T-helper 1 cell treated with Interleukin-12 subunit alpha and Interleukin-12 subunit beta and Interleukin-4 antibody, amounts not matched to agents 30 μg/mL and 1 μg/mL, for 36 hours (primary cell): ENCODE measurements at regions not wholly inside any gene's neighbourhood (a gene's known extent, or its start where the extent isn't known, plus 50 kb on each side); places are given as distances from the start of the nearest gene placed in this dataset.

ENCODE experiments used
- H3K27ac Mint-ChIP-seq: one replicate; pipeline ENCODE4 v1.8.0; 2021; ENCODE audit warnings: mild to moderate bottlenecking, mixed read lengths
- H3K27me3 Mint-ChIP-seq: one replicate; pipeline ENCODE4 v1.8.0; 2021; ENCODE audit warnings: low read depth, mixed read lengths
- H3K36me3 Mint-ChIP-seq: one replicate; pipeline ENCODE4 v1.8.0; 2021; ENCODE audit warnings: low read depth, mixed read lengths
- H3K4me1 Mint-ChIP-seq: one replicate; pipeline ENCODE4 v1.8.0; 2021; ENCODE audit warnings: low read depth, mixed read lengths
- H3K4me3 Mint-ChIP-seq: one replicate; pipeline ENCODE4 v1.8.0; 2021; ENCODE audit warnings: mild to moderate bottlenecking, moderate library complexity, mixed read lengths
- H3K9me3 Mint-ChIP-seq: one replicate; pipeline ENCODE4 v1.8.0; 2021; ENCODE audit warnings: mixed read lengths

- Mint-ChIP-seq H3K4me3 (no peak overlapping the region), H3K27ac (no peak overlapping the region), H3K27me3 (no peaks in the 10 kb centered on the region), H3K36me3 (no peaks in the 10 kb centered on the region), H3K9me3 (peaks cover 5% of the 10 kb centered on the region), H3K4me1 (peaks cover 2% of the 10 kb centered on the region)
Measured at GRCh38 chr6:169848946-169849345, 97.5 kb downstream of the ERMARD start.

GRCh38 chr6:169847901-169848311, 96.5 kb downstream of the ERMARD start:
- Mint-ChIP-seq H3K4me3 (no peak overlapping the region), H3K36me3 (no peaks in the 10 kb centered on the region), H3K9me3 (peaks cover 2% of the 10 kb centered on the region), H3K27ac (no peak overlapping the region), H3K27me3 (no peaks in the 10 kb centered on the region), H3K4me1 (peaks cover 2% of the 10 kb centered on the region)

GRCh38 chr6:169847141-169847674, 95.8 kb downstream of the ERMARD start:
- no peak overlapping the region for H3K27ac Mint-ChIP-seq
- H3K4me3 Mint-ChIP-seq = no peak overlapping the region
- H3K4me1 Mint-ChIP-seq = peaks cover 2% of the 10 kb centered on the region
- no peaks in the 10 kb centered on the region for H3K36me3 Mint-ChIP-seq
- no peaks in the 10 kb centered on the region for H3K9me3 Mint-ChIP-seq
- H3K27me3 Mint-ChIP-seq = no peaks in the 10 kb centered on the region

- Mint-ChIP-seq H3K4me1 (peaks cover 2% of the 10 kb centered on the region), H3K27me3 (peaks cover 3% of the 10 kb centered on the region), H3K9me3 (no peaks in the 10 kb centered on the region), H3K36me3 (no peaks in the 10 kb centered on the region), H3K27ac (no peak overlapping the region), H3K4me3 (no peak overlapping the region)
Measured at GRCh38 chr6:169846286-169847056, 95.0 kb downstream of the ERMARD start.

GRCh38 chr6:169845426-169846285, 94.2 kb downstream of the ERMARD start:
- Mint-ChIP-seq H3K27ac (no peak overlapping the region), H3K4me3 (no peak overlapping the region), H3K36me3 (no peaks in the 10 kb centered on the region), H3K27me3 (peaks cover 3% of the 10 kb centered on the region), H3K9me3 (no peaks in the 10 kb centered on the region), H3K4me1 (peaks cover 2% of the 10 kb centered on the region)

- Mint-ChIP-seq H3K27me3 (peaks cover 3% of the 10 kb centered on the region), H3K27ac (no peak overlapping the region), H3K36me3 (no peaks in the 10 kb centered on the region), H3K9me3 (no peaks in the 10 kb centered on the region), H3K4me1 (peaks cover 2% of the 10 kb centered on the region), H3K4me3 (no peak overlapping the region)
Measured at GRCh38 chr6:169844946-169845345, 93.5 kb downstream of the ERMARD start.

GRCh38 chr6:169843991-169844390, 92.6 kb downstream of the ERMARD start:
- H3K36me3 Mint-ChIP-seq = no peaks in the 10 kb centered on the region
- H3K9me3 Mint-ChIP-seq = no peaks in the 10 kb centered on the region
- no peak overlapping the region for H3K27ac Mint-ChIP-seq
- H3K27me3 Mint-ChIP-seq = peaks cover 3% of the 10 kb centered on the region
- H3K4me3 Mint-ChIP-seq = no peak overlapping the region
- H3K4me1 Mint-ChIP-seq = peaks cover 2% of the 10 kb centered on the region

GRCh38 chr6:169843110-169843509, 91.7 kb downstream of the ERMARD start:
- no peak overlapping the region for H3K4me3 Mint-ChIP-seq
- H3K27me3 Mint-ChIP-seq = peaks cover 3% of the 10 kb centered on the region
- H3K36me3 Mint-ChIP-seq = no peaks in the 10 kb centered on the region
- no peaks in the 10 kb centered on the region for H3K9me3 Mint-ChIP-seq
- H3K4me1 Mint-ChIP-seq = peaks cover 2% of the 10 kb centered on the region
- no peak overlapping the region for H3K27ac Mint-ChIP-seq

- no peaks in the 10 kb centered on the region for H3K9me3 Mint-ChIP-seq
- H3K36me3 Mint-ChIP-seq = no peaks in the 10 kb centered on the region
- H3K4me1 Mint-ChIP-seq = peaks cover 2% of the 10 kb centered on the region
- peaks cover 3% of the 10 kb centered on the region for H3K27me3 Mint-ChIP-seq
- no peak overlapping the region for H3K4me3 Mint-ChIP-seq
- H3K27ac Mint-ChIP-seq = no peak overlapping the region
Measured at GRCh38 chr6:169841907-169842606, 90.6 kb downstream of the ERMARD start.

GRCh38 chr6:169841251-169841650, 89.8 kb downstream of the ERMARD start:
- peaks cover 2% of the 10 kb centered on the region for H3K4me1 Mint-ChIP-seq
- no peaks in the 10 kb centered on the region for H3K9me3 Mint-ChIP-seq
- H3K36me3 Mint-ChIP-seq = no peaks in the 10 kb centered on the region
- H3K4me3 Mint-ChIP-seq = no peak overlapping the region
- H3K27ac Mint-ChIP-seq = no peak overlapping the region
- H3K27me3 Mint-ChIP-seq = peaks cover 3% of the 10 kb centered on the region

- peaks cover 11% of the 10 kb centered on the region for H3K27me3 Mint-ChIP-seq
- H3K27ac Mint-ChIP-seq = no peak overlapping the region
- no peak overlapping the region for H3K4me3 Mint-ChIP-seq
- H3K9me3 Mint-ChIP-seq = no peaks in the 10 kb centered on the region
- peaks cover 2% of the 10 kb centered on the region for H3K4me1 Mint-ChIP-seq
- H3K36me3 Mint-ChIP-seq = no peaks in the 10 kb centered on the region
Measured at GRCh38 chr6:169839898-169840631, 88.6 kb downstream of the ERMARD start.

- Mint-ChIP-seq H3K27ac (no peak overlapping the region), H3K9me3 (no peaks in the 10 kb centered on the region), H3K27me3 (peaks cover 17% of the 10 kb centered on the region), H3K4me3 (no peak overlapping the region), H3K36me3 (no peaks in the 10 kb centered on the region), H3K4me1 (peaks cover 2% of the 10 kb centered on the region)
Measured at GRCh38 chr6:169839493-169839892, 88.1 kb downstream of the ERMARD start.

GRCh38 chr6:169839029-169839481, 87.6 kb downstream of the ERMARD start:
- no peak overlapping the region for H3K27ac Mint-ChIP-seq
- H3K27me3 Mint-ChIP-seq = peaks cover 20% of the 10 kb centered on the region
- no peaks in the 10 kb centered on the region for H3K4me1 Mint-ChIP-seq
- H3K36me3 Mint-ChIP-seq = no peaks in the 10 kb centered on the region
- H3K4me3 Mint-ChIP-seq = no peak overlapping the region
- H3K9me3 Mint-ChIP-seq = no peaks in the 10 kb centered on the region
